Liver (tissue), 8 donors: ENCODE measurements at regions not wholly inside any gene's neighbourhood (a gene's known extent, or its start where the extent isn't known, plus 50 kb on each side); places are given as distances from the start of the nearest gene placed in this dataset.

Experiments
- DNase-seq: peaks from one replicate; pipeline ENCODE4 v3.0.0-alpha.2; 2017; ENCODE audit warnings: low spot score
- H3K27ac ChIP-seq, 2 donors: one replicate each; pipeline ENCODE4 v1.7.0; 2013; ENCODE audit warnings: inconsistent platforms in 2 of 2, low read length in 2 of 2, control low read depth in 1 of 2, low read depth in 1 of 2, mild to moderate bottlenecking in 1 of 2
- H3K27me3 ChIP-seq, 4 donors: one replicate each; pipeline versions ENCODE4 v1.6.1 to v1.7.0; 2013; ENCODE audit warnings: low read length in 3 of 4, inconsistent platforms in 1 of 4, mild to moderate bottlenecking in 1 of 4, moderate library complexity in 1 of 4; ENCODE audit not compliant: control insufficient read depth in 4 of 4, insufficient read depth in 4 of 4
- H3K36me3 ChIP-seq, 4 donors: one replicate each; pipeline versions ENCODE4 v1.6.1 to v1.7.0; 2013; ENCODE audit warnings: low read length in 3 of 4, mild to moderate bottlenecking in 3 of 4, low read depth in 1 of 4, moderate library complexity in 1 of 4; ENCODE audit not compliant: control insufficient read depth in 4 of 4, insufficient read depth in 3 of 4
- H3K4me1 ChIP-seq, 4 donors: one replicate each; pipeline versions ENCODE4 v1.6.1 to v1.7.0; 2013; ENCODE audit warnings: low read length in 3 of 4, mild to moderate bottlenecking in 3 of 4, moderate library complexity in 1 of 4; ENCODE audit not compliant: control insufficient read depth in 4 of 4, insufficient read depth in 4 of 4
- H3K4me3 ChIP-seq, 3 donors: one replicate each; pipeline versions ENCODE4 v1.6.1 to v1.7.0; 2013; ENCODE audit warnings: low read length in 3 of 3, control low read depth in 1 of 3, low read depth in 1 of 3, mild to moderate bottlenecking in 1 of 3
- H3K9ac ChIP-seq, 2 donors: one replicate each; pipeline ENCODE4 v1.7.0; 2013; ENCODE audit warnings: low read length in 2 of 2, mild to moderate bottlenecking in 2 of 2, moderate library complexity in 2 of 2, control low read depth in 1 of 2, low read depth in 1 of 2
- H3K9me3 ChIP-seq, 4 donors: one replicate each; pipeline versions ENCODE4 v1.6.1 to v1.7.0; 2013; ENCODE audit warnings: low read length in 3 of 4; ENCODE audit not compliant: control insufficient read depth in 4 of 4
- ATF3 ChIP-seq: IDR thresholded peaks from 2 replicates; pipeline ENCODE4 v1.6.1; 2016; ENCODE audit warnings: antibody characterized with exemption
- CTCF ChIP-seq: fragments of 150-350 bp; IDR thresholded peaks from 2 replicates; pipeline ENCODE4 v1.5.1; 2017; ENCODE audit warnings: improper control_type of control experiment, low read depth, low read length; ENCODE audit not compliant: missing input control
- EGR1 ChIP-seq, 2 donors: IDR thresholded peaks; 2 replicates each; pipeline ENCODE4 v1.6.1; 2016 to 2018; ENCODE audit warnings: antibody characterized with exemption in 2 of 2, low read depth in 2 of 2
- FOXA2 ChIP-seq: IDR thresholded peaks from 2 replicates; pipeline ENCODE4 v1.6.1; 2016; ENCODE audit warnings: antibody characterized with exemption
- GABPA ChIP-seq, 2 donors: IDR thresholded peaks in 1 of 2; conservative IDR thresholded peaks in 1 of 2; 2 replicates each; pipeline ENCODE4 v1.6.1; 2016; ENCODE audit warnings: antibody characterized with exemption in 2 of 2, mild to moderate bottlenecking in 1 of 2, moderate library complexity in 1 of 2
- HNF4A ChIP-seq, 2 donors: conservative IDR thresholded peaks; 2 replicates each; pipeline ENCODE4 v1.6.1; 2016; ENCODE audit warnings: antibody characterized with exemption in 2 of 2, mild to moderate bottlenecking in 2 of 2
- HNF4G ChIP-seq: IDR thresholded peaks from 2 replicates; pipeline ENCODE4 v1.6.1; 2016; ENCODE audit warnings: antibody characterized with exemption
- JUND ChIP-seq, 2 donors: IDR thresholded peaks; 2 replicates each; pipeline ENCODE4 v1.6.1; 2016; ENCODE audit warnings: antibody characterized with exemption in 2 of 2
- MAX ChIP-seq: IDR thresholded peaks from 2 replicates; pipeline ENCODE4 v1.6.1; 2016; ENCODE audit warnings: antibody characterized with exemption
- NR2F2 ChIP-seq: IDR thresholded peaks from 2 replicates; pipeline ENCODE4 v1.6.1; 2016; ENCODE audit warnings: antibody characterized with exemption
- RAD21 ChIP-seq, 2 donors: IDR thresholded peaks; 2 replicates each; pipeline ENCODE4 v1.6.1; 2016; ENCODE audit warnings: antibody characterized with exemption in 2 of 2, mild to moderate bottlenecking in 2 of 2
- REST ChIP-seq: IDR thresholded peaks from 2 replicates; pipeline ENCODE4 v1.6.1; 2016; ENCODE audit warnings: antibody characterized with exemption, mild to moderate bottlenecking
- RXRA ChIP-seq, 2 donors: IDR thresholded peaks; 2 replicates each; pipeline ENCODE4 v1.6.1; 2017 to 2018; ENCODE audit warnings: antibody characterized with exemption in 2 of 2, mild to moderate bottlenecking in 1 of 2
- SP1 ChIP-seq: IDR thresholded peaks from 2 replicates; pipeline ENCODE4 v1.6.1; 2018; ENCODE audit warnings: antibody characterized with exemption, mild to moderate bottlenecking
- TAF1 ChIP-seq: conservative IDR thresholded peaks from 2 replicates; pipeline ENCODE4 v1.6.1; 2016; ENCODE audit warnings: antibody characterized with exemption, mild to moderate bottlenecking
- YY1 ChIP-seq: IDR thresholded peaks from 2 replicates; pipeline ENCODE4 v1.6.1; 2016; ENCODE audit warnings: antibody characterized with exemption, mild to moderate bottlenecking
- ZBTB33 ChIP-seq: IDR thresholded peaks from 2 replicates; pipeline ENCODE4 v1.6.1; 2016; ENCODE audit warnings: antibody characterized with exemption
- WGBS: extraction: QIAGEN DNeasy Blood & Tissue Kit; methylation state at CpG from one replicate; pipeline ENCODE4 v1.1.7; 2013; 5-methylcytosine and 5-hydroxymethylcytosine counted together
- donor health status: healthy.
- donor health status: healthy.
- donor health status: healthy.
- donor health status: healthy.
- donor health status: healthy.

GRCh38 chr6:126541806-126542491, 202.0 kb downstream of the CENPW start:
- 61% methylated on average over 5 of the region's 5 CpGs for whole genome bisulfite sequencing
- no peak overlapping the region for H3K4me3 ChIP-seq
- peaks cover 0 to 3% (median 2%) of the 10 kb centered on the region in 4 donors for H3K4me1 ChIP-seq
- no peaks in the 10 kb centered on the region for H3K9me3 ChIP-seq
- TF ChIP-seq GABPA (IDR thresholded peaks at IDR 0.05 in 1 of 2, conservative IDR thresholded peaks at IDR 0.05 in 1 of 2) (no peak), RAD21 (IDR thresholded peaks at IDR 0.05) (no peak), MAX (no peak), HNF4A (conservative IDR thresholded peaks at IDR 0.05) (no peak), TAF1 (no peak), REST (no peak), SP1 (no peak), JUND (IDR thresholded peaks at IDR 0.05) (no peak)
- no peak for DNase-seq
- H3K36me3 ChIP-seq = no peaks in the 10 kb centered on the region
- no peaks in the 10 kb centered on the region for H3K27me3 ChIP-seq
- no peak overlapping the region for H3K27ac ChIP-seq
- H3K9ac ChIP-seq = no peak overlapping the region

- Histone ChIP-seq H3K9me3 (no peaks in the 10 kb centered on the region), H3K27ac (no peak overlapping the region), H3K27me3 (no peaks in the 10 kb centered on the region), H3K4me1 (peaks cover 0 to 3% (median 0%) of the 10 kb centered on the region in 4 donors), H3K9ac (no peak overlapping the region), H3K36me3 (no peaks in the 10 kb centered on the region), H3K4me3 (no peak overlapping the region)
- WGBS = 77% methylated on average over 1 of the region's 1 CpG
- DNase-seq = no peak
- TF ChIP-seq HNF4A (conservative IDR thresholded peaks at IDR 0.05) (no peak), MAX (no peak), FOXA2 (no peak), TAF1 (no peak), JUND (IDR thresholded peaks at IDR 0.05) (no peak), ZBTB33 (no peak), GABPA (IDR thresholded peaks at IDR 0.05 in 1 of 2, conservative IDR thresholded peaks at IDR 0.05 in 1 of 2) (no peak), NR2F2 (no peak), RXRA (IDR thresholded peaks at IDR 0.05) (no peak), RAD21 (IDR thresholded peaks at IDR 0.05) (no peak), YY1 (no peak), REST (no peak), CTCF (no peak), EGR1 (IDR thresholded peaks at IDR 0.05; ENCODE audit: low read depth in 2 of 2) (no peak), HNF4G (no peak), SP1 (no peak), ATF3 (no peak)
Observed at GRCh38 chr6:126546541-126547120, 206.7 kb downstream of the CENPW start.
